NCI-H345 (cell line): ENCODE measurements at regions not wholly inside any gene's neighbourhood (a gene's known extent, or its start where the extent isn't known, plus 50 kb on each side); places are given as distances from the start of the nearest gene placed in this dataset.
"Not testable (repeated sequence)": the region's sequence is repeated elsewhere in the genome, so short reads cannot be mapped to it uniquely, and the experiment has no call there.

Experiments
- DNase-seq: peaks from one replicate; lab custom pipeline; 2025; lab: John Stamatoyannopoulos, UW

- no peak for DNase-seq
These were observed 211.6 kb upstream of the PTBP2 start for GRCh38 chr1:96509951-96510350.

GRCh38 chr1:96510391-96510790, 211.2 kb upstream of the PTBP2 start:
- DNase-seq: no peak

GRCh38 chr1:96510911-96511310, 210.7 kb upstream of the PTBP2 start:
- DNase-seq: peak; percentile 46

GRCh38 chr1:96513136-96513535, 208.4 kb upstream of the PTBP2 start:
- DNase-seq: no peak

GRCh38 chr1:96515430-96515829, 206.2 kb upstream of the PTBP2 start:
- no peak for DNase-seq

- no peak for DNase-seq
These were observed 205.7 kb upstream of the PTBP2 start for GRCh38 chr1:96515925-96516324.

- DNase-seq: no peak
These were observed 201.6 kb upstream of the PTBP2 start for GRCh38 chr1:96519851-96520578.

- no peak for DNase-seq
These were observed 201.0 kb upstream of the PTBP2 start for GRCh38 chr1:96520579-96520947.

- DNase-seq: no peak
These were observed 200.6 kb upstream of the PTBP2 start for GRCh38 chr1:96521010-96521409.

- no peak for DNase-seq
These were observed 199.4 kb upstream of the PTBP2 start for GRCh38 chr1:96521994-96522760.

- DNase-seq: no peak
These were observed 198.7 kb upstream of the PTBP2 start for GRCh38 chr1:96522927-96523326.

- no peak for DNase-seq
These were observed 197.5 kb upstream of the PTBP2 start for GRCh38 chr1:96524100-96524499.

- DNase-seq: no peak
These were observed 195.7 kb upstream of the PTBP2 start for GRCh38 chr1:96525657-96526557.

- not testable (repeated sequence) for DNase-seq
These were observed 192.9 kb upstream of the PTBP2 start for GRCh38 chr1:96528672-96529071.

- DNase-seq: no peak
These were observed 187.8 kb upstream of the PTBP2 start for GRCh38 chr1:96533820-96534219.

GRCh38 chr1:96536581-96536980, 185.0 kb upstream of the PTBP2 start:
- DNase-seq: no peak

- no peak for DNase-seq
These were observed 183.4 kb upstream of the PTBP2 start for GRCh38 chr1:96538111-96538641.

GRCh38 chr1:96538883-96539282, 182.7 kb upstream of the PTBP2 start:
- no peak for DNase-seq

GRCh38 chr1:96541491-96541890, 180.1 kb upstream of the PTBP2 start:
- DNase-seq: no peak

- DNase-seq: no peak
These were observed 177.3 kb upstream of the PTBP2 start for GRCh38 chr1:96544051-96544830.

GRCh38 chr1:96544831-96545221, 176.8 kb upstream of the PTBP2 start:
- DNase-seq: no peak
